Left colon (tissue), 2 donors: ENCODE measurements at regions not wholly inside any gene's neighbourhood (a gene's known extent, or its start where the extent isn't known, plus 50 kb on each side); places are given as distances from the start of the nearest gene placed in this dataset.

Experiments
- ATAC-seq: fragments of 200-7000 bp; cut with Tn5 transposase; one replicate; pipeline ENCODE4 v1.9.1; 2020; ENCODE audit warnings: mild to moderate bottlenecking, moderate library complexity
- DNase-seq, 2 donors: peaks; one replicate each; pipeline ENCODE4 v3.0.0-alpha.2; 2020
- intact Hi-C, 2 donors: fragments of 100-400 bp; cut with DNase I in 1 of 2; cut with micrococcal nuclease in 1 of 2; formaldehyde crosslinking; loops; one replicate each; pipeline versions ENCODE4 v1.11.2 to v1.14.0; 2022; cut with DNase I, micrococcal nuclease
- donor health status: DM: no; HTN: no; CAD: no.
- donor health status: DM: yes; HTN: yes; CAD: no.

DNA sequence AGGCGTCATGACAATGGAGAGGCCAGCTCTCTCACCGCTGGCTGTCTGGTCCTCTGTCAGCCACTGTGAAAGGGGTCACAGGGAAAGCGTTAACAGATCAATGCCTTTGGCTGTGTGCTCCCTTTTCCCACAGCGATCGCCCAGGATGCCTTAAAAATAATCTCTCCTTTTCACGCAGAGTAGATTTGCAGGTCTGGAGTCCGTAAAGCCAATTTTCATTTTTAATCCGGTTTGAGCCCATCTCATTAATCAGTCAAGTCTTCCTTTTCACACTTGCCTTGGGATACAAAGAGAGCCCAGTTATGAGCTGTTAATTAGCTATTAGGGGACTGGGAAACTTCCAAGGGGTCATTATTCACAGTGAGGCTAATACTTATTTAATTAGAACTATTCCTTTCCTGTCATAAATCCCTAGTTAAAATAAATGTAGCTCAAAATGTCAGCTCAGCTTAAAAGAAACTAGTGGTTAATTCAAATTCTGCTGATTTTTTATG, 104.3 kb upstream of the RASGRP1 start:
- DNase-seq (no peak), ATAC-seq (no peak)
- intact Hi-C loops, result no loop called here

DNA sequence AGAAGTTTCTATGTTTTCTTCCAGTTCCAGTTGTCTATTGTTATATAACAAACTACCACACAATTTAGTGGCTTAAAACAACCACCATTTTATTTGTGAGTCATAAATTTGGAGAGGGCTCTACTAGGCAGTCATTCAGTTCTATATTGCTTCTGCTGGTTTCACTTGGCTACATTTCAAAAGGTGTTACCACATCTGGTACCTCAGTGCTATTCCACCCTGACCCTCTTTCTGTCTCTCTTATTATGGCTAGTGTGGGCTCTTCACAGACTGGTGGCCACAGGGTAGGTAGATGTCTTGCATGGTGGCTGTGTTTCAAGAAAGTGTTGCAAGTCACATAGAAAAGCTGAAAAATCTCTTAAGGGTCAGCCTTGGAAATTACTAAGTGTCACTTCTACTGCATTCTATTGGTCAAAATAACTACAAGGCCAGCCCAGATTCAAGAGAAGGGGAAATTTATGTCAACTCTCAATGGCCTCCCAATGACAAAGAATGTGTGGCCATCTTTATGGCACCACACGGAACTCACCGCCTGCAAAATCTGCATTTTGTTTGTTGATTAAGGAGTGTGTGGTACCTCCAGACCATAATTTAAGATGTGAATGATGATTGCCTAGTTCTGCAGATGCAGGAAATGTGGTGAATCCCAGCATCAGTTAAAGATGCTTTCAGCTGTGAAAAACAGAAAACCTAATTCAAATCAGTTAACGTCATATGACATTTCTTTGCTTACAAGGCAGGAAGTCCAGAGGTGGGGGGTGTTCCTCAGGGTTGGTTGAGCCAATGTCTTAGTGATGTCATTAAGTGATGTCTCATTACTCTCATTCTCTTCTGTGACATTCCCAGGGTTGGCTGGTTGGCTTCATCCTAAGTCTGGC, 105.8 kb upstream of the RASGRP1 start:
- no peak for DNase-seq
- intact Hi-C loops, result no loop called here

DNA sequence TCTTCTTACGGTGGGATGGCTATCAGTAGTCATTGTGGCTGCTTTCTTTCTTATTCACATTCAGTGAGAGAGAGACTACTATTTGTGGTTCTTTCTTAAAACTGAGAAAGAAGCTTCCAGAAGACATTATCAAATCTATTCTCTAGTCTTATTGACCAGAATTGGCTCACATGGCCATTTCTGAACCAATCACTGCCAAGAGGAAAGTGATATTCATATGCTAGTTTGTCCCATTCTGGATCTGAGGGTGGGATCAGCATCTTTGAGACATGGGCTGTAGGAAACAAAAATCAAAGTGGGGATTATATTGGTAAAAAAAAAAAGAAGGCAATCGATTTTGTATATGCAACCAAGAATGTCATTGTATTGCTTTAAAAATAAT, 106.4 kb upstream of the RASGRP1 start:
- DNase-seq, result no peak
- no peak for ATAC-seq
- intact Hi-C loops, result no loop called here

More for the DNA sequence above, 105.8 kb upstream of the RASGRP1 start:
- ATAC-seq, result peak; percentile 15

DNA sequence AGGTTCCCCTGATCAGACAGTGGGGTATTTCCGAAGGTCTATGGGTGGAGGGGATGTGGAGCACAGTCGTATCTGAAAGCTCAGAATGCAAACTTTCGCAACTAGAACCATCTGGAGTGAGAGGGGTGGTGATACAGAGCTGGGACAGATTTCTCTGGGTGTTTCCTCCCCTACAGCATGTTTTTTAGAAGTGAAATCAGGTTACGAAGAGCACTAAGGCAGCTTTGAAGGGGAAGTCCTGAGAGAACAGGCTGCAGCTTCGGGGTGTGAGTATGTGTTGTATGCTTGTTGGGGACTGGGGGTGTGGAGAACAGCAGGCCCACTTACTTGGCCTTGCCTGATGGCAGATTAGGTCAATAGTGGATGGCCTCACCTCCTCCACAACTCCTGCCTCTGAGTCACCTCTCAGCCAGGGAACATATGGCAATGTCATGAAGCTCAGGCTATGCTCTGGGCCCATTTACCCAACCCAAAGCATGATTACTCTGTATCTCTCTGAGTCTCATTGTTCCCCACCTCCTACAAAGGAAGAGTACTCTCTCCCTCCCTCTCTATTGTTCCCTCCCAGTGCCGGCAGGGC, 107.2 kb upstream of the RASGRP1 start:
- intact Hi-C loops, result no loop called here
- DNase-seq (no peak), ATAC-seq (no peak)

DNA sequence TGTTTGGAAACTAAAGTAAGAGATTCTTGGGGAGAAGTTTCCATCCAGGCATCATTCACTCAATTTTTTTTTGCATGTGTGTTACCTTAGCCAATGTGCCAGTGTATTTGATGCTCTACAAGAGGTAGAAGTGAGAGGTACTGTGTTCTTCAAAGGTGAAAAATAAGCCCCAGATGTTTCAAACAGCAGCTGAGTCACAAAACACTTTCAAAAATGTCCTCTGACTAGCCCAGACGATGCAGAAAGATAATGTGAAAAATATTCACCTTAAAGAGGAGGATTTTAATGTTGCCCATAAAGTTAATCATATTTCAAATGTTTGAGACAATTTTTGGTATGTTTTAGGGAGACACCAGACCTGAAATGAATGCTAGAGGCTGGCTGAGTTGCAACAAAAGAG, 107.7 kb upstream of the RASGRP1 start:
- ATAC-seq, result no peak
- intact Hi-C loops, result no loop called here

DNA sequence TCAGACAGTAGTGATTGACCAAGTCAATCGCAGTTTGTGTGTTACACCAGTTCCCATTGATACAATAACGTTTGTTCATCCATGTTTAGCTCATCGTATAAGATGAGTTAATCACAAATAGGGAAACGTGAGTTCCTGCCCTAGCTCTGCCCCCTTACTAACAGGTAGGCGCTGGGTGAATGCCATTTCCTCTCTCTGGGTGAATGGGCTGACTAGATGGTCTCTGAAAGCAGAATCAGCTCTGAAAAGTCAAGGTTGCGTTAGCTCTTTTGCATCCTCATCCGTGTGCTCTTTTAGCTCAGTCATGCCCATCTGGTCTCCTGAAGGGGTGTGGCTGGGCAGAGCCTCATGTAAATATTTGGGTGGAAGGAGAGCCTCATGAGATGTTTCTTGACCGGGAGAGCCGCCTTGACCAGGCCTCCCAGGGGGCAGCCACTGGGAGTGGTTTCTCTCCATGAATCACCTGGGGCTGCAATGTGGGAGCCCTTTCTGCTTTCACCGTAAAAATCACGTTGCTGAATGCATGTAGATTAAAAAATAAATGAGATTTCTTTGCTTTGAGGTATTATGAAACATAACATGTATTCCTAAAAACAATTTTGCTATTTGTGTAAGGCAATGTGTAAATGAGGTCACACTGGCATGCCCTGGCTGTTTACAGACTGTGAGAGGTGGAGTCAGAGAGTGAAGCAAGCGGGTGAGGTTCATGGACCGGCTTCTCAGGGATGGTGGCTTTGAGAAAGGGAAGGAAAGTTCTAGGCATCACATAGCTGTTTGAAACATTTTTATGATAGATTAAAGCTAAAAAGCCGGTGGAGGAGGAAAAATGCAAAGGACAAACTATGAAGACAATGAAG, 108.4 kb upstream of the RASGRP1 start:
- no peak for DNase-seq
- intact Hi-C loops, result no loop called here
- no peak for ATAC-seq

More for the DNA sequence above, 107.7 kb upstream of the RASGRP1 start:
- DNase-seq, result no peak

DNA sequence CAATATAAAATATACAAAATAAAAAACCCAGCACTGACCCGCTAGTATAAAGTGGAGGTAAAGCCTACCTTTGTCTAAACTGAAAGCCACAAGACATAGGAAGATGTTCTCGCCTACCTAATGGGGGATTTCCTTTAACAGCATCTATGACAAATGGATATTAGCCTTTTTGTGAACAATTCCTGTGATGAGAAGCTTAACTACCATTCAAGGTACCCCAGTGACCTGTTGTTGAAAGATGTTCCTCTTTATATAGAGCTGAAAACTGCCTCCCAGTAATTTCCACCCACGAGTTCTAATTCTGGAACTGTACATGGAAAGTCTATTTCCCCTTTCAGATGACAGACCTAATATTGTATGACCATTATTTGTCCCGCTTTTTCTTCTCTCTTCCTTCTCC, 109.8 kb upstream of the RASGRP1 start:
- ATAC-seq (no peak), DNase-seq (no peak)
- intact Hi-C loops, result no loop called here

DNA sequence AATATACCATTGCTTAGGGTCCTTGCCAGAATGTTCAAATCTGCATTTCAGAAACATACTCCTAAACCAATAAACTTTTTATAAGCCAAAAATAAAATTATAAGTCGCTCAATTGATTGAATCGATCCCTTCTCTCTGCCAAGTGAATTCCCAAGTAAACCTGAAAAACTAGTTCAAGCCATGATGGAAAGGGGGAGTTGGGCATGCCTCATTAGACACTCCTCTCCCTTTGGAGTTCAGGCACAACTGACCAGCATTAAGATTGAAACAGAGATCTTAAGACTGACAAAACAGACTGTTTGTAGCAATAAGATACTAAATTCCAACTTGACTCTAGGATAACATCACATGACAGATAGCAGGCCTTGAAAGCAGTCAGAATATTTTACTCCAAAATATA, 113.7 kb upstream of the RASGRP1 start:
- no peak for DNase-seq
- ATAC-seq, result no peak
- intact Hi-C loops, result no loop called here

DNA sequence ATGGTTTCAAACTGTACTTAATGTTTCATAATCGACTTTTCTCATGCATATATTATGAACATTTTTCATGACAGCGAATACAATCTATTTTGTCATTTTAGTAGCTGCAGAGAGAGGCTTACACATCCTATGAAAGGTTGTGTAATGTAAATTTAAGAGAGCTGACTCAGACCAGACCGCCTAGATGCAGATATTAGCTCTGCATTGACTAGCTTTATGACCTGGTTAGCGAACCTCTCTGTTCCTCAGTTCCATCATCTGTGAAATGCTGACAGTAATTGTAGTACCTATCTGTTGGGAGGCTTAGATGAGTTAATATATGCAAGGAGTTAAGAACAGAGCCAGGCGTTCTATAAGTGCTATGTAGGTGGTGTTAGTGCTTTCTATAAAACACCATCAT, 116.2 kb upstream of the RASGRP1 start:
- DNase-seq (no peak), ATAC-seq (no peak)
- intact Hi-C loops, result loop anchor here in 1 of 2 donors (10.0 kb wide), 1 partner anchor 206 kb away; no protein-coding TSS in a partner anchor

DNA sequence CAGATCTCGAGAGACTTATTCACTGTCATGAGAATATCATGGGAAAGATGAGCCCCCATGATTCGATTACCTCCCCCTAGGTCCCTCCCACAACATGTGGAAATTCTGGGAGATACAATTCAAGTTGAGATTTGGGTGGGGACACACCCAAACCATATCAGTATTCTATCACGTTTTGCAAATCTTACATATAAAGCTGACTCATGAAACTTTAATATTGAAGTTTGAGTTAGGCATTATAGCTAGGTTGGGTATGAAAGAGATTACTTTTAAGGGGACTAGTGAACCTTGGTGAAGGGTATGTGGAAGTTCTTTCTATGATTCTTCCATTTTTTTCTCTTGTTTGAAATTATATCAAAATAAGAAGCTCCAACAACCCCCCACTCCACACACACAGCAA, 117.7 kb upstream of the RASGRP1 start:
- ATAC-seq (no peak), DNase-seq (no peak)
- intact Hi-C loops, result loop anchor here in 1 of 2 donors (2.0 to 10.0 kb wide), 2 partner anchors 120 to 208 kb away; no protein-coding TSS in a partner anchor

DNA sequence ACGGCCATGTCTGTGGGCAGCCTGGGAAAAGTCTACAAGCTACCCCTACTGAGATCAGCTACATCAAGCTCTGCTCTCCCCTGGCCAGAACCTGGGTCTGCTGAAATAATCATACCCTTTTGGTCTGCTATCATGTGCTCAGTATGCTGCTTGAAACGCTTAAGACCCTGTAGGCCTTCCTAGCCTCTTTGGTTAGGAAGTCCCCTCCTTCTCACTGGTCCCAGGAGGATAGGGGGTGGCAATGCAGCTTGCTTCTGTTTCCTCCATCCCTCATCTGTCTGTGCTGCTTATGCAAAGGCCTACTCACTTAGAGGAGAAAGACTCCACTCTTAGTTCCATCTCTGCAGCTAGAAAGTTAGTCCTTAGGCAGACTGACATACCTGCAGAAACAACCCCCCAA, 118.2 kb upstream of the RASGRP1 start:
- no peak for DNase-seq
- ATAC-seq, result no peak
- intact Hi-C loops, result loop anchor here in 1 of 2 donors (2.0 to 10.0 kb wide), 2 partner anchors 120 to 208 kb away; no protein-coding TSS in a partner anchor

DNA sequence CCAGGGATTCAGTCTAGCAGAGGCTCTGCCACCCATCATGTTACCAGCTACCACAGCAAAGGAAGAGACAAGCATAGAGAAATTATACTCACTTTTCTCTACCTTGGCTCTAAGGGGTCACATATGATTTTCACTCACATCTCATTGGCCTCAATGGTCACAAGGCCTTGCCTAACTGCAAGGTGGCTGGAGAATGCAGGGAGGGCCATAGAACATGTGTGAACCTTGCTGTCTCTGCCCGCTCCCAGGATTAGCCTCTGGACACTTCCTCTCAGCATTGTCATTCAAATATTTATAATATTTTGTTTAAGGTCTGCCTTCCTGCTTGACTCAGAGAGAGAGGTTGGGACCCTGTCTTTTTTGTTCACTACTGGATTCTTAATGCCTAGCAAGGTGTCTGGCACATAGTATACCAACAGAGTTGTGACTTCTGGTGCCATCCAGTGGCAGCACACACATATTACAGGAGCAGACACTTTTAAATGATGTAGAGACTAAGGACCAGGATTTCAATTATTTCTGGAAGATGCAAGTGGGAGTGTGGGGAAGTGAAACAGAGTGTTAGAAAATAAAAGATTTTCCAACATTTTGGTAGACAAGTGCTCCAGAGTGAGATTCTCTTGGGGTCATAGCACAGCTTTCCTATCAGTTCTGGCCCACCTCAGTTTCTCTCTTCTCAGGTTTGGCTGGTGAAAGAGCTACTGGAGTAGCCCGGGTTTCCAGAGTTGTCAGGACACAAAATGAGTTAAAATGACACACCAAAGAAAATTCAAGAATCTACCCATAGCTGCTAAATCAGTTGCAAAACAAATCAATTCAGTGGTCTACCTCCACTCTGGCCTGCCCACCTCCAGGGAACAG, 119.0 kb upstream of the RASGRP1 start:
- DNase-seq, result peak in 1 of 2 donors; percentile 61
- peak; percentile 89 for ATAC-seq
- intact Hi-C loops, result loop anchor here in 1 of 2 donors (2.0 to 10.0 kb wide), 2 partner anchors 121 to 209 kb away; no protein-coding TSS in a partner anchor

DNA sequence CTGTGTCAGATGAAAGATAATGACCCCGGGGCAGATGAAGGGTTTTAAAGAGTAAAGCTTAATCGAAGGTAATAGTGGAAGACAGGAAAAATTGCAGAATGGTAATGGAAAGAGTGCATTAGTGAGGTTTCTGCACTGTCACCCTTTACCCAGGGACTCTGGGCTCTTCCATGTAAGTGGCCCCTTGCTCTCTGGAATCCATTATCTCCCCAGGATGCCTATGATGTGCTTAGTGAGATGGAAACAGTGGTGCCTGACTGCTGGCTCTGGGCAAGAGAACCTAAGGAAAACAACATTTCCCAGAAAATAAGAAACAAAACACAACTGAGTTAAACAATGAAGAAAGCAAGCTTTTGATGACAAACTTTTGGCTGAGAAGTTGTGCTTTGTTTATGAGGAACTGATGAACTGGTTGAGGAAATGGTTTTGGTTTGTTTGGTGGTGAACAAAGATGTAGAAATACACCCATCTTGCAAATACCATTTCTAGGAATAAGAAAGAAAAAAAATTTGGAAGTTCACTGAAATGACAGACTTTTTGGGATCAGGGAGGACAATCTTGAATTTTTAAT, 119.9 kb upstream of the RASGRP1 start:
- ATAC-seq (no peak), DNase-seq (no peak)
- intact Hi-C loops, result loop anchor here in 1 of 2 donors (5.0 to 10.0 kb wide), 2 partner anchors 210 to 242 kb away; no protein-coding TSS in a partner anchor

DNA sequence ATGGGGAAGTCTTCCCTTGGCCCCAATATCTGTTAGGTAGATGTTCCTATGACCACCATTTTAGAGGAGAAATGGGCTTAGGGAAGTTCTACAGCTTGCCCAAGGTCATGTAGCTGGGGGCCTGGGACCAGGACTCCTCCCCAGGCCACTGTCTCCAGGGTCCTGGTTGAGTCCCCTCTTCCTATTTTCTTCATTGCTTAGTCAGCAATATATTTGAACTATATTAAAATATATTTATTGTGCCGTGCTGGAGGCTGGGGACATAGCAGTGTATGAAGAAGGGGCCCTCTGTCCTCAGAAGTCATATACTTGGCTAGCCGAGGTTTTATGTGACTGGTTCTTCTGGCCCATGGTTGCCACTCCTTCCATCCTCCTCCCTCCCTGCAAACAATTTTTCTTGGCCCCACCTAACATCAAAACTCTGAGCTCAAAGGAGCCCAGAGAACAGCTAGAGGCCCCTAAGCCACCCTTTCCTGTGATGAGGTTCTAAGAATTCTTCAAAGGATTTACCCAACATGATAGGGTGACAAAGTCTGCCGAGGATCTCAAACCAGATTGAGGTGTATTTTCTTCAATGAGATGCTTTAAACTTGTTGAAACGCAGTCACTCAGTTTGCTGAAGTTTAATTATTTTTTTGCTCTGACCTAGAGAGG, 121.2 kb upstream of the RASGRP1 start:
- ATAC-seq (peak; percentile 9), DNase-seq (no peak)
- intact Hi-C loops, result loop anchor here in 1 of 2 donors (5.0 to 10.0 kb wide), 2 partner anchors 211 to 244 kb away; no protein-coding TSS in a partner anchor

DNA sequence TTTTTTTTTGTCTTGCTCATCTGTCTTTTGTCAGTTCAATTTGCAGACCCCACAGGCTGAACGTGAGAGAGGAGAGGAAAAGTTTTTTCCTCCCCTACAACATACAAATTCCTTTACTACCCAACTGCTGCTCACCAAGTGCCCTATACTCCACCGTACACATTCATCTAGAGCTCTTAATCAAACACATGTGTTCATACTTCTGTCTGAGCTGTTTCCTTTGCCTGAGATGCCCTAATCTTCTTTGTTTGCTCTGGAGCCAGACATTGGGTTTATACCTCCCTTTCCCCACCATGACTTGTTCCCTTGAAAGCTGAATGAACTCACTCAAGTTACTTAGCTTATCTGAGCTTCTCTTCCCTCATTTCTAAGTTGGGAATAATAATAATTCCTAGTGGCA, 122.7 kb upstream of the RASGRP1 start:
- intact Hi-C loops, result loop anchor here in 1 of 2 donors (5.0 to 10.0 kb wide), 2 partner anchors 213 to 245 kb away; no protein-coding TSS in a partner anchor
- ATAC-seq (no peak), DNase-seq (no peak)

DNA sequence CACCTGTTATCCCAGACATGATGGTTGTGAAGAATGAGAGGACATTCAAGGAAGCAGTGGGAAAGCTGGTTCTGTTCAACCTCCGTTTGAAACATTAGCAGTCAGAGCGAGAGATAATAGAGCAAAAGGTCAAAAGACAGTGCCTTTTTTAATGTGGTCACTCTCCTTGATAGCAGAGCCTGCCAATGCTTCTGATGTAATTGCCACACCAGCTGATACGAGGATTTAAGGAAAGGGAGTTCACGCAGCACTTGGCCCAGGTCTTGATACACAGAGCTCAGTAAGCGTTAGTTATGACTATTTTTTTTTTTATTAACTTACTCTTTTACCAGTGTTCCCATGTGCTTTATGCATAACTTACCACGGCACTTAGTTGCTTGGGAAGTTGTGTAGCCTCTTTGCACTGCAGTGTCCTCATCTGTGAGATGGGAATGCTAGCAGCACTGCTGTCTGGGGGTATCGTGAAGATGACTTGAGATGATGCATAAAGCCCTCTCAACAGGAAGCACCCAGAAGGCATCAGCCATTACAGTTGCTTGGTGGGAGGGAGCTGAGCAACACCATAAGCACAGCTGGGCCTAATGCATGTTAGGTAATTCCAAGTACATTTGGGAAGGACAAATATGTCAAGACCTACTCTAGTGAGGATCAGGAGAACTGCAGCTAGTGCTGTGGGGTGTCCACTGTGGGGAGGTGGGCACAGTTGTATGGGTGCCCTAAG, 123.3 kb upstream of the RASGRP1 start:
- ATAC-seq (no peak), DNase-seq (no peak)
- intact Hi-C loops, result loop anchor here in 1 of 2 donors (5.0 to 10.0 kb wide), 2 partner anchors 213 to 246 kb away; no protein-coding TSS in a partner anchor
